HG03521 (cell line): ENCODE measurements at regions not wholly inside any gene's neighbourhood (a gene's known extent, or its start where the extent isn't known, plus 50 kb on each side); places are given as distances from the start of the nearest gene placed in this dataset.
"Not testable (repeated sequence)": the region's sequence is repeated elsewhere in the genome, so short reads cannot be mapped to it uniquely, and the experiment has no call there.

Experiments
- ATAC-seq: cut with Tn5 transposase; IDR thresholded peaks from one replicate; pipeline ENCODE4 v1.9.1; 2021; ENCODE audit warnings: mild to moderate bottlenecking, moderate library complexity; ENCODE audit not compliant: unreplicated experiment

- not testable (repeated sequence) for ATAC-seq
Measured at GRCh38 chr1:72983011-72983410, 700.7 kb upstream of the NEGR1 start.

- no peak for ATAC-seq
Measured at GRCh38 chr1:72969461-72969860, 687.1 kb upstream of the NEGR1 start.

GRCh38 chr1:72954943-72955342 is 672.6 kb upstream of the NEGR1 start:
- no peak for ATAC-seq

GRCh38 chr1:72950900-72951299 is 668.6 kb upstream of the NEGR1 start:
- ATAC-seq = not testable (repeated sequence)

- ATAC-seq = no peak
Measured at GRCh38 chr1:72946903-72947499, 664.7 kb upstream of the NEGR1 start.

- no peak for ATAC-seq
Measured at GRCh38 chr1:72942008-72942407, 659.7 kb upstream of the NEGR1 start.

- ATAC-seq = no peak
Measured at GRCh38 chr1:72938408-72938807, 656.1 kb upstream of the NEGR1 start.

- ATAC-seq = no peak
Measured at GRCh38 chr1:72937905-72938304, 655.6 kb upstream of the NEGR1 start.

- ATAC-seq = no peak
Measured at GRCh38 chr1:72936942-72937341, 654.6 kb upstream of the NEGR1 start.

GRCh38 chr1:72936151-72936740 is 653.9 kb upstream of the NEGR1 start:
- no peak for ATAC-seq

- no peak for ATAC-seq
Measured at GRCh38 chr1:72932025-72932424, 649.7 kb upstream of the NEGR1 start.

GRCh38 chr1:72930528-72930927 is 648.2 kb upstream of the NEGR1 start:
- no peak for ATAC-seq

- no peak for ATAC-seq
Measured at GRCh38 chr1:72918940-72919339, 636.6 kb upstream of the NEGR1 start.

GRCh38 chr1:72917920-72918319 is 635.6 kb upstream of the NEGR1 start:
- ATAC-seq = no peak

- ATAC-seq = no peak
Measured at GRCh38 chr1:72915581-72915980, 633.2 kb upstream of the NEGR1 start.

- no peak for ATAC-seq
Measured at GRCh38 chr1:72911656-72912055, 629.3 kb upstream of the NEGR1 start.

- no peak for ATAC-seq
Measured at GRCh38 chr1:72896256-72896655, 613.9 kb upstream of the NEGR1 start.

GRCh38 chr1:72892461-72892860 is 610.1 kb upstream of the NEGR1 start:
- no peak for ATAC-seq

- ATAC-seq = no peak
Measured at GRCh38 chr1:72891976-72892375, 609.6 kb upstream of the NEGR1 start.

- ATAC-seq = no peak
Measured at GRCh38 chr1:72885841-72886240, 603.5 kb upstream of the NEGR1 start.

GRCh38 chr1:72885017-72885416 is 602.7 kb upstream of the NEGR1 start:
- ATAC-seq = no peak

GRCh38 chr1:72869873-72870272 is 587.5 kb upstream of the NEGR1 start:
- no peak for ATAC-seq

GRCh38 chr1:72869441-72869840 is 587.1 kb upstream of the NEGR1 start:
- no peak for ATAC-seq
